NCI-H345 treated with DMSO at 0.1 percent for 48 hours (cell line): ENCODE measurements at regions not wholly inside any gene's neighbourhood (a gene's known extent, or its start where the extent isn't known, plus 50 kb on each side); places are given as distances from the start of the nearest gene placed in this dataset.
A peak's percentile ranks its signal among the peaks of the same experiment; 100 is the strongest.
"Not testable (repeated sequence)": the region's sequence is repeated elsewhere in the genome, so short reads cannot be mapped to it uniquely, and the experiment has no call there.

ENCODE experiments used
- DNase-seq: peaks from one replicate; lab custom pipeline; 2025; ENCODE audit not compliant: unreplicated experiment; lab: John Stamatoyannopoulos, UW

- not testable (repeated sequence) for DNase-seq
Observed at GRCh38 chr5:56665117-56665516, 150.2 kb upstream of the MAP3K1 start.

DNA sequence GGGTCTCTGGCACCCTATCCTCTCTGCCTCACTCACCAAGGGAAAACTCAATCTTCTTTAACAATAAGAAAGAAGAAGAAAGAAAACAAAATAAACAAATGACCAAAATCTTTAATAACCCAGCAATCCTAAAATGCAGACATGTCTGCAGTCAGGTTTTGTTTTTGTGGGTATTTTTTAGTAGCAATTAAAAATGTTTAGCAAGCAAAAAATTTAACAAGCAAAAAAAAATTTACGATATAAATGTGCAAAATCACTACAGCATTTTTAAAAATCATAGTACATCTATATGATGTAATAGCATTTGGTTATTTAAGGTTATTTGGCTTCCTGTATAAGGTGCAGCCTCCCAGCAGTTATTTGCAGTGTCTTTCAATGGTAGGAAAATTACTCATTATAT lies 151.3 kb upstream of the MAP3K1 start:
- no peak for DNase-seq

GRCh38 chr5:56663523-56663922 lies 151.8 kb upstream of the MAP3K1 start:
- DNase-seq, result no peak

GRCh38 chr5:56662893-56663292 lies 152.5 kb upstream of the MAP3K1 start:
- no peak for DNase-seq

GRCh38 chr5:56659971-56660370 lies 155.4 kb upstream of the MAP3K1 start:
- DNase-seq, result no peak

GRCh38 chr5:56658972-56659371 lies 156.4 kb upstream of the MAP3K1 start:
- no peak for DNase-seq

GRCh38 chr5:56656846-56657726 lies 158.3 kb upstream of the MAP3K1 start:
- DNase-seq, result no peak

DNA sequence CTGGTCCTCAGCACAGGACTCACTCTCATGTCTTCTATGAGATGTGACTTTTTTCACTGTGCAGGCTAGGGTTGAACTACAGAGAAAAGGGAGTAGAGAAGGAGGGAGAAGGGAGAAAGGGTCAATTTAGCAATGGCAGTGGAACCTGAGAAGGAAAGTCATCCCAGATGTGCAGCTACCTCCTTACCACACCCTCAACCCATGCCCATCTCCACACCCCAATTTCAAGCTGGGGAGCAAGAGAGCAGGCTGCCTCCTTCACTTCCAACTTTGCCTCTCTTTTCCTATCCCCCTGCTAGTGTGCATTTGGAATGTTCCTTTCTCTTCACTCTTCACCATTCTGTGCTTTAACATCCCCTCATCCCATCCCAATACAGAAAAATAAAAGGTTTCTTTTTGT lies 163.5 kb upstream of the MAP3K1 start:
- no peak for DNase-seq

DNA sequence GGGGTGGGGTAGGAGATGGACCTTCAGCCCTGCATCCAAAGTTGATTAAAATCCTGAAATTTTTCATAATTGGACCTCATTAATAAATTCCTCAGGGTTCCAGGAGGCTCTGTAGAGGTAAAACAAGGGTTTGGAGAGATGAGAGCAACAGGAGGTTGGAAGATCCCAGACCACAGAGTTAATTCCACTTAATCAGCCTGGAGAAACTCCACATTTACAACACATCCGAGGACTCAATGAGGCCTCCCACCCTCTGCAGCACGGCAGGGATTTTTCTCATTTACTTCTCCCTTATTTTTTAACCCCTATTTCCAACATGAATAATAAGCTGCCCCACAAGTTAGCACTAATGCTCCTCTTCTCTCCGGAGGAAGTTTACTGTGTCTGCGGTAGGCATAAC lies 165.0 kb upstream of the MAP3K1 start:
- no peak for DNase-seq

DNA sequence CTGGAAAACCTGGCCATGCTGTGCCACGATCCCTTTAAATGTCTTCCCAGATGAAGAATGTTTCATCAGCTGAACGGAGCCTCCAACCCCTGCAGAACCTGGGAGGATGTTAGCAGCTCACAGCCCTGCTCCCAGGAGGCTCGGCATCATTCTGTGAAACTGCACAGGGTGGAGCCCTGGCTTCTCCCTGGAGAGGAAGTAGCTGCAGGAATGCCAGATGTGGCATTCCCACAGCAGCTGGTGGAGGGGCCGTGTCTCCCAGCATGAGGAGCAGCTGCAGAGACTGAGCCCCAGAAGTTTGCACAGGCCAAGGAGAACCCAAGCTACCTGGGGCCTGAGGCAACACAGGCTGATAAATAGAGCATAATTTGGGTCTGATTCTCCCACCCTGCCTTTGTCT lies 165.8 kb upstream of the MAP3K1 start:
- no peak for DNase-seq

DNA sequence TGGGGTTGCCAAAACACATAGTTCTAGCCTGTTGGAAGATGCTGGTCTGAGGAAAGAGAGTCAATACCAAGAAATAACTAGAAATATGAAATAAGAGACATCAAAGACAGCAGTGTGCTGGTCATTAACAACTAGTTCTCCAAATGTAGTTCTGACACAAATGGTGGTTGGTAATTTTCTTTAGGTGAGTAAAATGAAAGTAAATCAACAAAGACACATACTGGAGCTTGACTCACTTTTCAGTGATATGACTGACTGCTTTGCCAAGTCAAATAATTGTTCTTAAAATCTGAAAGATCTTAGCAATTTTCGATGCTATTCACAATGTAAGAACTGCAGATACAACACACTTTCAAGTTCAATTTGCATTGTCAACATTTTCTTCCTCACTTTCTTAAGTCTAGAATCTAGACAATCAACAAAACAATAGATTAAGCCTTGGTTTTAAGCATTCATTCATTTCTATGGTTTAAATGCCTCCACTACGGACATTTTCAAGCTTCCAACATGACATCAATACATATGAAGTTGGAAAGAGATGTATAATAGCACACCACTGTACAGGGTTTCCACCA lies 166.8 kb upstream of the MAP3K1 start:
- DNase-seq, result no peak

DNA sequence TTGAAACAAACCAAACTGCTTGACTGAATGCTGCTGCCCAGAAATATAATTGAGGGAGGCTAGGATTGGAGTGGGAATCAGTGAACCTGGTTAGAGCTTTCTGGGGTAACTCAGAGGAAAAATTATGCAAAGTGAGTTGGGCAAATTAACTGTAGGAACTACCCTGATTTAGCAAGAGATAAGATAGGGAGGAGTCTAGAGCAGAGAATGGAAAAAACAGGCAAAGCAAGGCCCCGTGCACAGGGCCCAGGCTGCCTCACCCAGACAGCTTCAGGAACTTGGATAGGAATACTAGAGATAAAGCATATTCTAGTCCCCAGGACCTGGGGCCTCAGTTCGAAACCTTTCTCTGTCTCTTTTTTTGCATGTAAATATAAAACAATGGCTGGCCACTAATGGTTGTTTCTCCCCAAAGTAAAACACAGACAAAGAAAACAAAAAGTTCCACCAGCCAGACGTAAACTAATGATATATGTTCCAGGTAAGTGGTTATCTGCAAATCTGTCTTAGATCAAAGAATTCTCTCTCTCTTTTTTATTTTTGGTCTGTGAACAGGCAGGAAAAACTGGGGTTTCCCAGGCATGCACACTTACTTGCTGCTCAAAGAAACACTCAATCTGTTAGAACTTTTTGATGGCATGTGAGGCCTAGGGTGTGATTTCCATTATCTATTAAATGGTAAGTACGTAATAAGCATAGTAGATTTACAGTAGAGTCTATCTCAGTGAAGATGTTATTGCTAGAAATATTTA lies 168.1 kb upstream of the MAP3K1 start:
- DNase-seq, result no peak

- DNase-seq, result no peak
Observed at GRCh38 chr5:56641635-56642260, 173.6 kb upstream of the MAP3K1 start.

DNA sequence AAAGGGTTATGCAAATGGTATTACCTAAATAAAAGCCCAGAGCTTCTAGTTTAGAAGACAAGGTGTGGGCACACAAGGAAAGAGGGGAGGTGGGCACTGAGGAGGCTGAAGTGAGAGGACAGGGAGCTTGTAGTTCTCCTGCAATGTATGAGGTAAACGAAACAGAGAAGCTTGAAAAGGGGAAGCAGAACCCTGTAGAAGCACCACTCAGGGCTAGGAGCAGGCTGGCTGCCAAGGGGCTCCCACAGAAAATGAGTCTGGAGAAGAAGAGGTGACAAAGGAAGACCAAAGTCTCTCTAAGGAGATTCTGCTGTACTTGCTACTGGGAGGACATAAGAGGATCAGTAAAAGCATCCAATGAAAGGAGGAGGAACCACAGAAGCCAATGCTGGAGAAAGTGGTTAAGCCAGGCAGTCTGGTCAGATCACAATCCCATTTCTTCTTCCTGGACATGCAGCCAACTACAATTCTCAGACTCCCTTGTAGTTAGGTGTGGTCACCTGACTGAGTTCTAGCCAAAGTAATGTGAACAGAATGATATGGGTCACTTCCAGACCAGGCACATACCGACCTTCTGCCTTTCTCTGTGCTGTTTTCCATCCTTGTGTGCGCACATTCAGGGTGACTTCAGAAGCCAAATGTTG lies 174.5 kb upstream of the MAP3K1 start:
- no peak for DNase-seq

DNA sequence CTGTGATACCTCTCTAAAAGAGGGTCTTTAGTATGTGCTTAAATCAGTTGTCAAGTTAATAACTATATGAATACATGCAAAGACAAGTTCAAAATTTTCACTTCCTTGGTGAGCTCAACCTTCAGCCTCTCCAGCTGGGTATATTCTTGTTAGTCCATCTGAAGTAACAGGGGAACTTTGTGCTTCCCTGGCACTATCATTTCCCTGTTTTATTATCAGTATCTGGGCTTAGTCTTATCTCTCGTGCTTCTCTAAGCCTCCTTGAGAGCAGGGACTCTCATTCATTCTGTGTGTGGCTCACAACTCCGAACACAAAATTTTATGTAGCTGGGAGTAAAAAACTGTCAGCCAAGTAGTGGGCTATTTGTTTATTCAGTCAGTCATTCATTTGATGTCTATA lies 175.9 kb upstream of the MAP3K1 start:
- no peak for DNase-seq

GRCh38 chr5:56638768-56639238 lies 176.5 kb upstream of the MAP3K1 start:
- no peak for DNase-seq

- DNase-seq, result peak; percentile 89
Observed at GRCh38 chr5:56638061-56638621, 177.2 kb upstream of the MAP3K1 start.

DNA sequence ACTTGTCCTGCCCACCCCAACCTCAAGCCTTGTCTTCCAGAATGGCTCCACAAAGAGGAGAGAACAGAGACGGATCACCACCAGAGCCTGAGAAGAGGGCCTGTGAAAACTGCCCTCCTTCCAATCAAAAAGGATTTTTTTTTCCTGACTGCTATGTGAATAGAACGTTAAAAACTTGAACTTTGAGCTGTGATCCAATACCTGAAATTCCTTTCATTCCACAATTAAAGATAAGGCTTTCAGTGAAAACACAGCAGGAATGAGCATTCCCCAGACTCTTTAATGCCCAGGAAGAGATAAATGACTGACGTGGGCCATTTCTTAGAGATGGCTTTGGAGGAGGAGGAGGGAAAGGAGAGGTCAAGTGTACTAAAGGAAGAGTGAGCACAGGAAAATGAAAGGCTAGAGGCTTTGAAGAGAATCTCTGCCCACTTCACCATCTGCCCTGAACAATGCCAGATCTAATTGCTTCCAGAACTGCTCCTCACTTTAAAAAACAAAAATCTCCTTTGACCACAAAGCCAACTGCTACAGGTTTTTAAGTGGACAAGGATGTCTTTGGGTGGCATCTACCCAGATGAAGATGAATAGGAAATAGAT lies 177.9 kb upstream of the MAP3K1 start:
- DNase-seq, result no peak

DNA sequence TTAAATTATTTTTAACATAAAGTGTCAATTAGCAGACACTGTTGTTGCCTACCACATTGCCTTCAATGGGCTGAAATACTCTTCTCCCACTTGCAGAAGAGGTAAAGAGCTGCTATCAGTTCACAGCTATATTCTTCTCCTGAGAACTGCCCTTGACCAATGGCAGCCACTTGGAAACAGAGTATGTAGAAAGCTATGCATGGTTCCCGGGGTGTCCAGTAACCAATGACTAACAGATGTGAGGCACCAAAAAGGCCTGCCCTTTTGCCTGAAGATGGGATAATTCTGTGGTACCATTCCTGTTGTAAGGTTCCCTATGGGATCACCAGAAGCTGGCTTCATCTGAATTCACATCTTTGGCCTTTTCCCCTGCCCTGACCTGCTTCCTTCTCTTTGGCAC lies 181.4 kb upstream of the MAP3K1 start:
- DNase-seq, result no peak

GRCh38 chr5:56632939-56633338 lies 182.4 kb upstream of the MAP3K1 start:
- no peak for DNase-seq
